ENCODE measurements at regions not wholly inside any gene's neighbourhood (a gene's known extent, or its start where the extent isn't known, plus 50 kb on each side); places are given as distances from the start of the nearest gene placed in this dataset.
"Not testable (repeated sequence)": the region's sequence is repeated elsewhere in the genome, so short reads cannot be mapped to it uniquely, and the experiment has no call there.

DNA sequence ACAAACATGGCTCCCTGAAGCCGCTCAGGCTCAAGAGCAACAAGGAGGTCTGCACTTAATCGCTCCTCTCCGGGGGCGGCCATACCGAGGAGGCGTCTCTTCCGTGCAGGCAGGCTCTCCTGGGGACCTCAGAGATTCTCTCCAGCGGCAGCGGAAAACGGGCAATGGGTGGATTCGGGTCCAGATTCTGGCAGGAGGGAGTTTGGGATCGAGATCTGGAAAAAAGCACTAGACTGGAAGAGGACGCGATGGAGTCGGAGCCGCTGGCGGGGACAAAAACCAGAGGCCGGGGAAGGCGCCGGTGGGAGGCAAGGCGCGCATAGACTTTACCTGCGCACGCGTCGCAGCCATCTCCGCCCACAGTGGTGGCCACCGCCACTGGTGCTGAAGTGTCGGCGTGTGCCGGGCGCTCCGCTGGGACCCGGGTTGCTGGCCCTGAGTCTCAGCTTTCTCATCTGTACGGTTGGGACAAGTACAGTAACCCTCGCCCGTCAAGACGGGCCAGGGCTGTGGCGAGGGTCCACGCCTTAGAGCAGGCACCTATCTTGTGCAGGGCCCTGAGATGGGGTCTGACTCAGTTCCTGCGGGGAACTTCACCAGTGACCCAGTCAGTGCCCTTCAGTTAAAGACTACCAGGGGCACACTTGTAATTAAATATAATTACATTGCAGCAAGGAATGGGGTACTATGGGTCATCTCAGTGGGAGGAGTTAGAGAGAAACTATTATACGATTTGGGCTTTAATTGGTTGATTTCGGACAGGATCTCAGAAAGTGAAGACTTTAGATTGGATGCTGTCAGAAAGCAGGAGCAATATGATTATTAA lies 454.1 kb downstream of the SPATA31A1 start:
- DNase-seq, result peak; percentile 6
- in situ Hi-C loops (cut with HindIII; ENCODE audit: low pct_ligation_motif_present, low pct_unique_long_range_greater_than_20kb, low sequenced_read_pairs), result not testable (repeated sequence)

DNA sequence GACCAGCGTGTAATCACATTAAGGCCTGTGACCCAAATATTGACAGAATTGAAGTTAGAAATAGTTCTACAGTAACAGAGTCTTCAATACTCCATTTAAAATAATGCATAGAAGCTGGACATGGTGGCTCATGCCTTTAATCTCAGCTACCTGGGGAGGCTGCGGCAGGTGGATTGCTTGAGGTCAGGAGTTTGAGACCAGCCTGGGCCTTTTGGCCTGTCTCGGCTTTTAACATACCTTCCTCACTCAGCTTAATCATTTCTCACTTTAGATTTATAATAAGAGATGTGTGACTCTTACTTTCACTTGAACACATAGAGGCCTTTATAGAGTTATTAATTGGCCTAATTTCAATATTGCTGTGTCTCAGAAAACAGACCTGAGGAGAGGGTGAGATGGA lies 454.9 kb downstream of the SPATA31A1 start:
- in situ Hi-C loops (cut with HindIII; ENCODE audit: low pct_ligation_motif_present, low pct_unique_long_range_greater_than_20kb, low sequenced_read_pairs); DNase-seq: not testable (repeated sequence)

DNA sequence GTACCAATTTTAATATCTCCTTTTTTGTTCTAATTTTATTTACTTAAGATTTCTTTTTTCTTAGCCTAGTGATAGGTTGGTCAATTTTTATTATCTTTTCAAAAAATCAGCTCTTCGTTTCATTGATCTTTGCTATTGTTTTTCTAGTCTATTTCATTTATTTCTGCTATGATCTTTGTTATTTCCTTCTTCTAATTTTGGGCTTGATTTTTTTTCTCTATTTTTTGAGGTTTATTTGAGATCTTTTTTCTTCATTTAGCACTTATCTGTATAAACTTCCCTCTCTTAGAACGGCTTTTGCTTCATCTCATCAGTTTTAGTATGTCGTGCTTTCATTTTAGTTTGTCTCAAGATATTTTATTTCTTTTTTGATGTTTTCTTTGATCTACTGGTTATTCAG lies 456.1 kb downstream of the SPATA31A1 start:
- DNase-seq; in situ Hi-C loops (cut with HindIII; ENCODE audit: low pct_ligation_motif_present, low pct_unique_long_range_greater_than_20kb, low sequenced_read_pairs): not testable (repeated sequence)

- DNase-seq; in situ Hi-C loops (cut with HindIII; ENCODE audit: low pct_ligation_motif_present, low pct_unique_long_range_greater_than_20kb, low sequenced_read_pairs): not testable (repeated sequence)
Observed at GRCh38 chr9:39828457-39828856, 473.0 kb downstream of the SPATA31A1 start.
